PC-3 (cell line): ENCODE measurements at regions not wholly inside any gene's neighbourhood (a gene's known extent, or its start where the extent isn't known, plus 50 kb on each side); places are given as distances from the start of the nearest gene placed in this dataset.

Source experiments
- CTCF ChIP-seq: fragments of 300-600 bp; sonication (generic); conservative IDR thresholded peaks from 2 replicates; pipeline ENCODE4 v1.5.1; 2017; ENCODE audit warnings: antibody characterized with exemption, low read depth, mild to moderate bottlenecking, low read length
- EZH2 ChIP-seq: fragments of 300-600 bp; sonication (generic); IDR thresholded peaks from one replicate; pipeline ENCODE4 v1.6.1; 2017; ENCODE audit warnings: antibody characterized with exemption, mild to moderate bottlenecking, low read length; ENCODE audit not compliant: unreplicated experiment

- no peak for TF ChIP-seq CTCF
- TF ChIP-seq EZH2 = no peak
Observed at GRCh38 chr12:131290255-131290959, 336.7 kb downstream of the ADGRD1 start.
